Fibroblast of skin of right biceps (primary cell): ENCODE measurements at regions not wholly inside any gene's neighbourhood (a gene's known extent, or its start where the extent isn't known, plus 50 kb on each side); places are given as distances from the start of the nearest gene placed in this dataset.

Source experiments
- DNase-seq: peaks from one replicate; pipeline ENCODE4 v3.0.0-alpha.2; 2013

DNA sequence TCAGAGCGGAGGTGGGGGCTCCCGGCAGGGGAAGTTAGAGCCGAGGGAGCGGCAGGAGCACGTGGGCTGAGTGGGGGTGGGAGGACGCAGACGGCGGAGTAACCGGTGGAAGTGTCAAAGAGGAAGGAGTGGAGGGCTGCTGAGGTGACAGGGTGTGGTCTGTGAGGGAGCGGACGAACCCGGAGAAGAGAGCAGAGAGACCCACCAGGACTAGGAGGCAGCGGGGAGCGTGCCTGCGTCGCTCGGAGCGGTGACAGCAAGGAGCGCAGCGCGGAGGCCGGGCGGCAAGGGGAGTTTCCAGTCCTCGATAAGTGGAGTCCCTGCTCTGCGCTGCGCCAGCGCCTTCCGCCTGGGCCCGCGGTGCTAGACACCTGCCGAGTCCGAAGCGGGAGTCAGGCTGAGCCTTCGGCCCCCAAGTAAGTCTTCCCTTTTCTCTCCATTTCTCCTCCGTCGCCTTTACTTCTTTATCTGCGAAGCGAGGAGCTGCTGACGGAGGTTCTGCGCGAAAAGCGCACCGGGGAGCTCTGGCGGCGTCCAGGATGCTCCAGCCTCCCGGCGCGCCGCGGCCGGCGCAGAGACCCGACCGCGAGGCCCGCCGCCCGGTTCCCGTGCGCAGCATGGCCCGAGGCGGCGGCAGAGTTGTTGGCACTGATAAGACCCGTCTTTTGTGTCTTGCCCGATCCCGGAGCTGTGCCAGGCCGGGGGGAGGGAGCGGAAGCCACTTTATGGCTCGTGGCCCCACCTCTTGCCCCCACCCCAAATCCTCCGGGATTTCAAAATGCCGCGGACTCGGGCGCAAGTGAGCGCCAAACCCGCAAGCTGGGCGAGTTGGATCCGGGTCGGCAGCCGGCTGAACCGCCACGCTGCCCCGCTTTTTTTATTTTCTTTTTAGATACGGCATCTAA is 533.0 kb upstream of the SEMA6D start:
- DNase-seq = peak; percentile 26

DNA sequence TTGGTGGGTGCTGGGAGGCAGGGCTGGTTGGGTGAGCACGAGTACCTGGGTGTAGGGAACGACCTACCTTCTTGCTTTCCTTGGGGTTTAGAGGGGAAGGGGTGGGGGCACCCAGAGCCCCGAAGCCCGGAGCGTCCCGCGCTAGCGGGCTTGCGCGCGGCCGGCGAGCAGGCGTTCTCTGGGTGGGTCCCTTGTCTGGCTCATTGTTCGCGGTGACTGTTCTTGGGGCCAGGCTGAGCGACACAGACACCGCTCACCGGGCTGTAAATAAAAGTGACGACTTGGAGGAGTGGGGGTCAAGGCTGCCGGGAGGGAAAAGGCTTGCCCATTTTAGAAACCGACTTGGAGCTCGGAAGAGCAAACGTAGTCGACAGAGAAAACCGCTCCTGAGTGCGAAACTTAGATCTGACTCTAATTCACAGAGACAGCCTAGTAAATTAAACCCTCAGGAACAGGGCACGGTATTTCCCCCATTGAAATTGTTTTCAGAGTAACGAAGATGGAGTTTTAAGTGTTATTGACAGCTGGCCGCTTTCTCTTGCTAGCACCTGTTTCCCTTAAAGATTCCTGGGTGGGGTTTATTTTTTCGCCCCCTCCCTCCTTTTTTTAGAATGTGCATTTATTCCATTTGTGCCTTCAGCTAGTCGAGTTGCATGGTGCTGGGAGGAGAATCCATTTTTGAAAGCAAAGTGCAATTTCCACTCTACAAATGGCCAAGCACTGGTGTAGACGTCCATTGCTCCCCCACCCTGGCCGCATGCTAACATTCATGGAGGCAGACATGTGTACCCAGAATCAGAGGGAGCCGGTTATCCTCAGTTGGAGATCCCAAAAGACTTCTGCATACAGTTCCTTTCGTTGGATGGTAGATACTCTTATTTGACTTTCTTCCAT is 532.1 kb upstream of the SEMA6D start:
- DNase-seq = peak; percentile 1

DNA sequence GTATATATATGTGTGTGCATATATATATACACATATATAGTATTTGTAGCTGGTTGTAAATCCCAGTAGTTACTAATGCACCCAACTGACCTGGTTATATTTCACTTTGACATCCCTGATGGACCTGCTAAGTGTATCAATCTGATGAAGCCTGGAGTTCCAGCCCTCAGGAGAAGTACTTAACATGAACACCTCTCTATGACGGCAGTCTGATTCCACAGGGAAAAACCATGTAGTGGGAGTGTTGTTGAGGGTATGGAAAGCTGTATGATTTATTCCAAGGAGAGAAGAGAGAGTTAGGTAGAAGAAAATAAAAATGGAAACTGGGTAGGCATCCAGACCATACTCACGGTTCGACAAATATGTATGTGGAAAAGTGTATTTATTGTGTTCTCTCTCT is 531.2 kb upstream of the SEMA6D start:
- DNase-seq = no peak

DNA sequence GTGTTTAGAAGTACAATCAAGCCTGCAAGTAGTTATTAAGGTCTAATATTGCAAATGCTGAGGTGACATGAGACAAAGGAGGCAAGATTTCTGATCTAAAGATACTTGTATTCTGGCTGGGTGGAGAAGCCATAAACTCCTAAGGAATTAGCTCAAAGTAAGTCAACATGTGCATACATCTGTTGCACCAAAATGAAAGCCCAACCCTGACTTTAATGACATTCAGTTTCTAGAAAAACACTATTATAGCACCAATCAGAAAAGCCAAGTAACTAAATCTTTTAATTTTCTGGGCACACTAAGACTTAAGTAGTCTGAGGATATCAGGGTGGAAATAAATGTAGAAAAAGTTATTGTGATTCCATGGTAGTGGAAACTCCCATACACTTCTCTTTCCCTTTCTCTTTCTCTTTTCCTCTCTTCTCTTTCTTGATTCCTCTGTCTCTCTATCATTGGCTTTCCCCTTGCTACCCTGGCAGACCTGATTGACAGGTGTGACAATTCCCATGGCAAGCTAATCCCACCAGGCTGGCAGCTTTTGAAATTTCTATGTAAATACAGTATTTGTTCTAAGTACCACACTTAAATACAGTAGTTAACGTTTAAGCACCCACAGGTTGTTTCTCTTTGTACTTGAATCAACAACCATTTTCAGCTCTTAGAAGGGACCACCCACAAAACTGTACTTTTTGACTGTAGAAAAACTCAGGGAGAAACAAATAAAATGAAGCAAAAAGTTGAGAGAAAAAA is 528.4 kb upstream of the SEMA6D start:
- DNase-seq = no peak

DNA sequence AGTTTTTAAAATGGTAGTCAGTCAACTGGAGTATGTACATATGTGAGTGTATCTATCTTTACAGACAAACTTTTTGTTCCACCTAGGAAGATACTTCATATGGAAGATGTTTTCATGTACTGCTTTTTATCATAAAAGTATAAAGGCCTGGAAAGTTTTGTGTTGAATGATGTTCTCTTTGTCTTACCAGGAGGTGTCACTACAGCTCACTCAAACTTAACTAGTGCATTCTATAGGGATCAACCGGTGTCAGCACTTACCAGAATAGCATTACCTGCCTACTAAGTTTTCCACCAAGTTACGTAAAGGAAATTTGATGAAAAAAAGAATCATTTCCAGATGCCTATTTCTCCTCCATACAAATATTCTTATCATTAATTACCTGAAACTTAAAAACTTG is 522.6 kb upstream of the SEMA6D start:
- DNase-seq = peak; percentile 42

DNA sequence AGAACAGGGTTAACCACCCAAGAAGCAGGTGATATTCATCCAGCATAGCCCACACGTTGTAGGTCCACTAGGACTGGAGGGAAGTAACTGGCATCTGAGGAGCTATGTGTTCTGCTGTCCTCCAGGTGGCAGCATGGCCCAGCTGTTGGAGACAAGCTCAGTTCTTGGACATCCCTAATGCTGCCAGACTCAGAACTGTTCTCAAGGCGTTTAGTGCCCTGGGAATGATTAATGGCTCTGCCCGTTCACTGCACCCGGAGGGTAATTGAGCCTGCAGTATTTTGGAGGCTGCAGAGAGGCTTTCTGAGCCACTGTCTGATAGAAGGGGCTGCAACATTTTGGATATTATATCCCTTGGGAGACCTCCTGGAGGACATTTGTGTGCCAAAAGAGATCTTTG is 521.3 kb upstream of the SEMA6D start:
- peak; percentile 79 for DNase-seq

DNA sequence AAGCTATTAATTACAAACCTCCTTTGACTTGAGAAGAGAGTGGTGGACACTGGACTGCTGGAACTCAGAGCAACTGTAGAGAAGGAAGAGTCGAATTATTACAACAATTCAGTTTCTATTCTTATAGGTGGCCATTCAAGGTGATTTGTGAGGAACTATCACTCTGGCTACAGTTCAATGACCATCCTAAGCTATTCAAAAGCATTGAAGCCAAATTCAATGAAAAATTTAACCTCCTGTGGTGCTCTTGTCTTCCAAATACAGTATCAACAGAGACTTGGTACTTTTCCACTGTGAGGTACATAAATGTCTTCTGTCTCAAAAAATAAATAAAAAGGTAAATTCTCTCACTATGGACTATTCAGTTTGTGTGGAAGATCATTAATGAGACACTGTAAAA is 513.3 kb upstream of the SEMA6D start:
- DNase-seq = no peak

DNA sequence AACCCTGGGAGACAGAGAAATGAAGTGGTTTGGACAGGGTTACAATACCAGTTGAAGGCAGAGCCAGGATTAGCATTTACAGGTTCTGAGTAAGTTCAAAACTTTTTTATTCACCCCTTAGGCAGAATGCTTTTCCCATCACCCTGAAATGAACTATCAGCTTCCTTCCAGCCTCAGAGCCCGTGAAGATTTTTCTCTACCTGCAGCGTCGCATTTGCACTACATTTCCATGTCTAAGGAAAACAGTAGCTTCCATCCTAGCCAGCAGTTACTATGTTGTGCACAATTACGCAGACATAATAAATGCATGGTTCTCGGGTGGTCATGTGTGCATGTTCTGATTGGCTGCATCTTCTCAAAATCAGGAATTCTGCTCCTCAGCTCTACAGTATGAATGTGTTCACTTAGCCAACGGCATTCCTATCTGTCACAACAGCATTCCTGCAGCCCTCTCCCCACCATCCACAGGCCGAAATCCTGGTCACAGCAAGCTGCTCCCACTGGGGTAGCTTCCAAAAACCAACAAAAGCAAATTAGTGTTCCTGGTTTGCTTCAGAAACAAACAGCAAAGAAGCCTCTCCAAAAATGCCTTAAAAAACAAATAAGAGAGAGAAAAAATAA is 510.8 kb upstream of the SEMA6D start:
- no peak for DNase-seq

DNA sequence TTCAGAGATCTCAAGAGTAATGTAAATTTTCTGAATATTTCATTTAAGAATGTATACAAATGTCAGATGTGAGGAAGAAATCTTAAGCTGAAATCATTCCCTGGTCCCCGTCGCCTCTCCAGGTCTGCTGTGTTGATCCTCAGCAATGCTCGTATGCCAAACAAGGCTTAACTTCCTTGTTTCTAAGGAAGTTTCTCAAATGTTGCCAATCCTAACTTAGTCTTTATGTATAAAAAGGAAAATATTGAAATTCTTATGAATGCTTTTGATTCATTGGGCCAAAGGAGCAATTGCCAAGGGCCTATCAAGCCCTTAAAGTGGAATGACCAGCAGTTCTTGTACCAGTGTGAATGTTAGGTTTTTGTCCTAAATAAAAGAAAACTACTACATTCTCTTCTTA is 507.7 kb upstream of the SEMA6D start:
- no peak for DNase-seq

DNA sequence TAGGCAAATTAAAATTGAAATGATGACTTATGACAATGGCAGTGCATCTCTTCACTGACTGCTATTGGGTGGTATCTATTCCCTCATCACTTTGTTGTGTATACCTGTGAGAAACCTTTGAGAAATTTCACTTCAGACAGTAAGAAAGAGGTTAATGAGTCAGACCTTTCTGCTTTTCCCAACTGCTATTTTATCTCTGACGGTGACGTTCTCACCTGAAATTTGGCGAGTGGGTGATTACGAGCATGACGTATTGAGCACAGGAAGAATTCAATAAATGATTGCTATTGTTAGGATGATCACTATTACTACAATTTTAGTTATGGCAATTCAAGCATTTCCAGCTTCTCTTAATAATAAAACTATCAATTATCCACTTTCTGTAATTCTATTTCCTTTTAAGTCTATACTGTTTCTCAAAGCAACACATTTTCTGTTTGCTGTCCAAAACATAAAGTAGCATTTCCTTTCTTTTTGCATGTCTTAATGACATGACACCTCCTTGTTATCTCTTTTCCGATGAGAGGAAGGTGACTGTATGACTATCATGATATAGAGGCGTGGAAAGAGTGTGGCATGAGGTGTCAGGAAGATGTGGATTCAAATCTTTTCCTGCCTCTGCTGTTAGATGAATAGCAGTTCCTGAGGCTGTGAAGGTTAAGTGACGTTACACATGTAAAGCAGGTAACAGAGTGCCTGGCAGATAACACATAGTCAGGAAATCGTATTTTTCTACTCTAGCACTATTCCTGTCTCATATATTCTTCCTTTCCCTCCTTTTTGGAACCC is 504.9 kb upstream of the SEMA6D start:
- DNase-seq = no peak

DNA sequence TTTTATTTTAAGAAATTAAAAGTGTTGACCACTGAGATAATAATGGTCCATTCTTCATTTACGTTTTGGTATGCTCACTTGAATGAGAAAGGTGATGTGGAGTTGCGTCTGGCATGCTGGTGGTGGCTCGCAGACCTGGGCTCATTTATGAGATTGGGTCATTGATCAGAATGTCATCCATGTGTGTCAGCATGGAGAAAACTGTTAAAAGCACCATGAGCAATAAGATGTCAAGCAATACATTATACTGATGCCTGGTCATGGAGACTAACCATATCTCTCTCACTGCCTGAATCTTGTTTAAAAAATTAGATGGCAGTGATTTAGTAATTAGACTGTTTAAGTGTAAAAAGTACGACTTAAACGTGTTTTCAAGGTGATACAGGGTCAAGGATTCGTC is 503.4 kb upstream of the SEMA6D start:
- no peak for DNase-seq

DNA sequence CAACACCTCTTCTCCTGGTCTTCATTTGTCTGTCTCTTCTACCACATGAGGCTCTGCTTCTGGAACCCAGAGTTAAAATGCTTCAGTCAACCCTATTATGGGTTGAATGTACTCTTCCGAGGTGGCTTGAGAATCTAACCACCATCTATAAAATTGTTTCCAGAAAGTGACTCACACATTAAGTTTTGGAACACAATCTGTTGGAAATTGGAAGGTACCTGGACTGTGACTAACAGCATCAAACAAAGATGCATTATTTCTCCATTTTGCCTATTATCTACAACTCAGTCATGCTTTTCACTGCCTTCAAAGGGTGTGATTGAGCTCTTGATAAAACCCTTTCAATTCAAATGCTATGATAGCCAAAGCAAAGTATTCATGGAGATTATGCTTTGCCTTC is 499.0 kb upstream of the SEMA6D start:
- DNase-seq = no peak

DNA sequence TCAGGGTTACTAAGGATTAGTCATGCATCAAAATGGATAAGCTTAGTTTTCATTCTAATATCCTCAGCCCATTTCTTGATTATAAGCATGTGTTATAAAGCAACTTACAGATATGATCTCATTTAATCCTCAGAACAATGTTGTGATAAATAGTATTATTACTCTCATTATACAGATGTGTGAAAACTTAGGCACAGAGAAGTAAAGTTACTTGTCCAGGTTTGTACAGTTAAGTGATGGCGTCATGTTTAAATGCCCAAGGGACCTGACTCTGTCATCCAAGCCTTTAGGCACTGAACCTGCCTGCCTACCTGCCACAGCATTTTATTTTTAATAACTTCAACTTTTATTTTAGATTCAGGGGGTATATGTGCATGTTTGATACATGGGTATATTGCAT is 472.9 kb upstream of the SEMA6D start:
- no peak for DNase-seq

DNA sequence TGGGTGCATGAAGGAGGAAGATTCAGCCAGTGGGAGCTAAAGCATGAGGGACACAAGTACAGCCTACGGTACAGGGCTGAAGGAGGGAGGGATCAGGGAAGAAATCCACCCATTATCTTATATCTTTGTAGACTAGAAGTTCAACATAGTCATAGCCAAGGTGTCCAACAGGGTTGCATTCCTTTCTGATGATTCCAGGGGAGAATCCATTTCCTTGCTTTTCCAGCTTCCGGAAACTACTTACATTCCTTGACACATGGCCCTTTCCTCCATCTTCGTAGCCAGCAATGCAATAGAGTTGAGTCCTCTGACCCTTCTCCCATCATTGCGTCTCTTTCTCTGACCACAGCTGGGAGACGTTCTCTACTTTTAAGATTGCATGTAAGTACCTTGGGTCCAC is 471.0 kb upstream of the SEMA6D start:
- DNase-seq = peak; percentile 8

DNA sequence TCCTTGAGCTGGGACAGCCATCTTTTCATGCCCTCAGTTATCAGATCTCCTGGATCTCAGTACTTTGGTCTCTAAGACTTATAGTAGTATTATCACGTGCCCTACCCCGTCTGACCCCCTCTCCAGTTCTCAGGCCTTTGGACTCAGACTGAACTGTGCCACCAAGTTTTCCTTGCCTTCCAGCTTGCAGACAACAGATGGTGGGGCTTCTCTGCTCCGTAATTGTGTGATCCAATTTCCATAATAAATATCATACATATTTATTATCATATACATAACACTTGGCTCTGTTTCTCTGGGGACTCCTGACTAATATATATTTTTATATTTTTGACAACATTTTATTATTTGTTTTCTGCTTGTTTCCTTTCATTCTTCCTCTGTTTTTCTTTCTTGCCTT is 458.8 kb upstream of the SEMA6D start:
- DNase-seq = no peak

DNA sequence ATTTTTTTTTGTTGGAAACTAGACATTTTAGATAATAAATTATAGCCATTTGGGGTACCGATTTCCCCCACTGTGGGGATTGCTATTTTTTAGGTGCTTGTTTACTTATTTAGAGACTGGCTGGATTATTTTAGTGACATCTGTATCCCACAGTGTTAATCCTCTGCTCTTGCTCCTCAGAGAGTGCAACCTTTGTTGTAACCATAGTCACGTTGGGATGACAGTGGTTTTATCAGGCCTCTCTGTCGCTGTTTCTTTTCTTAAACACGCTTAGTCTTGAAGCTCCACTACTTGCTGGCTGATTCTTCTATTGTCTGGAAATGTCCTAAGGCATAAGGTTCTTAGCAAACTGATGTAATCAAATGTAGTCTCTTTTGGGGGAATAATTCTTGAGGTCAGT is 451.6 kb upstream of the SEMA6D start:
- no peak for DNase-seq

DNA sequence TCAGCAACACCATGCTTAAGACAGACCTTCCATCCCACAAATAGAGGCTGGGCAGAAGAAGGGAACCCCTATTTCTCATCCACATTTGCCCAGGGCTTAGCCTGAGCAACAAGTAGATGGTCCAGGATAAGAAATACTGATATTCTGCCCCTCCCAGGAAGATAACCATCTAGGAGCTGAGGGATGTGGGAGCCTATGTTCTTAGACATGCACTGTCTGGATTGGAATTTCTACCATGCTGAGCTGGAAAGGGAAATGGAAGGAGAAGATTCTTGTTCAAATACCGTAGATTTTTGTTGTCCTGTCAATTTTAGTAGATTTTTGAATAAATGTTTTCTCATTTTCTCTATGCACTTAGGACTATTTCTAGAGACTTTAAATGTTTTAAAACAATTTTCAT is 450.7 kb upstream of the SEMA6D start:
- peak; percentile 2 for DNase-seq

DNA sequence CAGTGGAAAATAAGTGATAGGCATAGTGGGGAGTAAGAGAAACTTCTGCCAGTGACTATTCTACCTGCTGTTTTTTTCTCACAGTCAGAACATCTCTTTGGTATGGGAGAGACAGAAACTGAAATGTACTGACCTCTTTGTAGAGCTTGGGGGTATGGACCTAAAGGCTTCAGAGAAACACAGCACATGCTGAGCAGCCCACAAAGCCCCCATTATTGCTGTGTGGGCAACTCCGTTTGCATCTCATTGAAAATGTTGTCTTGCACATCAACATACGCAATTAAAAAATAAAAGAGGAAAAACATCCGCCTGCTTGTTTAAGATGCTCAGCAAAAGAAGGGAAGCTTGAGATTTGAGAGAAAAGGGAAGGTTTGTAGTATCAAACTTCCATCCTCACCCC is 443.4 kb upstream of the SEMA6D start:
- DNase-seq = no peak

DNA sequence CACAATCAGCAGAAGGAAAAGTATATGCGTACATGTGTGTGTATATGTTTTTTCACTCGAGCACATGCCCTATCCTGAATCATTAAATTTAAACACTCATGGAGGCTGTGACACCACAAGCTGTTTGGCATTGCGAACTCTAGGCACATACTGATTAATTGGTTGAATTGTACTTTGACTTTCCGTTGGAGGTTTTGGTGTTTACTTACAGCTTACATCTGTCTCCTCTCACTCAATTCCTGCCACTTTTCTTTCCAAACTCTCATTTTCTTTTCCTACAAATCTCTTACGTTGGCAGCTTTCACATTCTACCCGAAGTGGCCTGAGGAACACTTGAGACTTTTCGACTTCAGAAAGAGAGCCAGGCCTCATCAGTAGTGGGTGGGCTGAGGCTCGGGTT is 434.1 kb upstream of the SEMA6D start:
- no peak for DNase-seq

DNA sequence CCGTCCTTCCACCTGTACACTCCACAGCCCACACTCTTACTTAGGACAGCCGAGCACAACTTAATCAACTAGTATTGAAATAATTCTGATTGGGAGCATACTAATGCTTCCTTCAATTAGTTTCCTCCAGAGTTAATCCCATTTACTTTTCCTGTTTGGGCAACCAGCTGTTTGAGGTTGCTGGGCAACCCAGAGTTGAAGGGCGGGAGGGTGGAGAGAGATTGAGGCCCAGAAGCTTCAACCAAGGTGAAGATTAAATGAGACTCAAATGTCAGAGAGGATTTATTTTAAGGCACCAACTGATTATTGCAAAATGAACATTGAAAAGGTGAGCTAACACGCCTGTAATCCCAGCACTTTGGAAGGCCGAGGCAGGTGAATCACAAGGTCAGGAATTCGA is 428.5 kb upstream of the SEMA6D start:
- DNase-seq = no peak

DNA sequence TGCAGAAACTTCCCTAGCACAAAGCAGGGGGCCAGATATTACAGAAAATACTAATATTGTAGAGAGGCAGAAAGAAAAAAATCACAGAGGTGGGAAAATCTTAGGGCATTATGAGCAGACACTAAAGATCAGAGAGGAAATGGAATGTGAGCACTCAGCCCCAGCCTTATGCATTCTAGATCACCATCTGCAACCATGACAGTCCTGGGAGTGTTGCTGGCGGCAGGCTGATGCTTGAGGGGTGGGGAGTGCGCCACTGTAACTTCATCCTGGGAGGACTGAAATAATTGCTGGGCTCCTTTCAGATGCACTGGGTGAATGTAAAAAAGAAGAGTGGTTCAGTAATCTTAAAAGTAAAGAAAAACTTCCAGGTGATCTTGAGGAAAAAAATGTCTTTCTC is 427.6 kb upstream of the SEMA6D start:
- no peak for DNase-seq

DNA sequence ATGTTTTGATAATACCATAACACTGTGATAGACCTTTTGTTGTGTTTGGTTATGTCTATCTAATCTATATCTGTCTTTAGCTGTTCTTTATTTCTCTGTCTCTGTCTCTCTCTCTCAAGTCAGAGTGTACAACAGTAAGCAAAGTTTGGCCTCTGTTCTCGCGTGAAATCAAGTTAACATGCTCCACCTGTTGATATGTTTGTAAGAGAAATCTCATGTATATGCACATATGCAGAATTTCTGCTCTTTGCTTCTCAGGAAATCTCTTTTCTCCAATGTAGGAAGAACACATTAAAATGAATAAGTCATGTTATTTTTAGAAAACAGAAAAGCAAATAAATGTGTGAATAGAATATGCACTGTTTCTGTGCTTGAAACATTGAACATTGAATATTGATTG is 425.5 kb upstream of the SEMA6D start:
- DNase-seq = no peak
